Osteoblast (primary cell): ENCODE measurements at regions not wholly inside any gene's neighbourhood (a gene's known extent, or its start where the extent isn't known, plus 50 kb on each side); places are given as distances from the start of the nearest gene placed in this dataset.

Source experiments
- DNase-seq: peaks from one replicate; pipeline ENCODE4 v3.0.0; 2011; ENCODE audit warnings: low spot score, mixed read lengths; ENCODE audit not compliant: insufficient read length; ENCODE audit errors: missing footprints
- H2AFZ ChIP-seq: 2 replicates; pipeline ENCODE4 v1.6.0; 2011; ENCODE audit warnings: mild to moderate bottlenecking, low read length
- H3K27ac ChIP-seq: 2 replicates; pipeline ENCODE4 v1.5.1; 2011; ENCODE audit warnings: mild to moderate bottlenecking, low read depth, low read length, moderate library complexity
- H3K27me3 ChIP-seq: 2 replicates; pipeline ENCODE4 v1.6.0; 2012; ENCODE audit warnings: mild to moderate bottlenecking, control low read depth, inconsistent platforms, low read length, moderate library complexity; ENCODE audit not compliant: insufficient read depth
- H3K36me3 ChIP-seq: 2 replicates; pipeline ENCODE4 v1.5.1; 2011; ENCODE audit warnings: mild to moderate bottlenecking, low read length, control low read depth, moderate library complexity; ENCODE audit not compliant: insufficient read depth
- H3K4me1 ChIP-seq: 2 replicates; pipeline ENCODE4 v1.5.1; 2011; ENCODE audit warnings: mild to moderate bottlenecking, low read length, control low read depth, moderate library complexity; ENCODE audit not compliant: insufficient read depth
- H3K4me2 ChIP-seq: 2 replicates; pipeline ENCODE4 v1.6.0; 2011; ENCODE audit warnings: mild to moderate bottlenecking, low read length; ENCODE audit not compliant: insufficient read depth
- H3K4me3 ChIP-seq: fragments of 200-600 bp; sonication (generic); 3 replicates; pipeline ENCODE4 v1.5.1; 2012; ENCODE audit warnings: mild to moderate bottlenecking, low read length, inconsistent platforms; ENCODE audit not compliant: insufficient read depth
- H3K79me2 ChIP-seq: 2 replicates; pipeline ENCODE4 v1.6.0; 2012; ENCODE audit warnings: mild to moderate bottlenecking, low read length, control low read depth, inconsistent platforms; ENCODE audit not compliant: insufficient read depth
- H3K9me3 ChIP-seq: 2 replicates; pipeline ENCODE4 v1.5.1; 2011; ENCODE audit warnings: low read depth, low read length, control low read depth
- H4K20me1 ChIP-seq: 2 replicates; pipeline ENCODE4 v1.6.0; 2012; ENCODE audit warnings: mild to moderate bottlenecking, low read length, control low read depth; ENCODE audit not compliant: insufficient read depth
- TF ChIP-seq, protein P1 (sequence below): IDR thresholded peaks from 2 replicates; pipeline ENCODE4 v1.5.1; 2011; ENCODE audit warnings: mild to moderate bottlenecking, low read depth, low read length, moderate library complexity; ENCODE audit errors: extremely low read depth

DNA sequence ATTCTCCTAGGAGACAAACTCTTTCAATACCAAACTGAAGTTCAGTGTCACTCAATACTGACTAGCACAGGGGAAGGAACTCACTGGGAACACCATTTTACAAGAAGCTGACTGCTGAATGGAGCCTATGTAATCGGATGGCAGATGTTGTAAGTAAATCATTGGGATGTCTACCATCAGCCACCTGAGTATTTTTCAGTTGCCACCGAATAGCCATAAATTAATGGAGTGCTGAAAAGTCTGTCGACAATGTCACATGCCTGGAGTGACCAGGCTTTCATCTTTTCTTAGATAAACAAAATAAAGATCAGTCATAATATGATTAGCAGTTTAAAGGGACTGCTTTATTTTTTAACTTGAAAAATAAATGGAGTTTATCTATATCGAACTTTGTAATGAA lies 145.9 kb upstream of the SEMA3E start:
- H3K4me2 ChIP-seq, result no peak overlapping the region
- H3K9me3 ChIP-seq, result no peaks in the 10 kb centered on the region
- no peak overlapping the region for H2AFZ ChIP-seq
- no peaks in the 10 kb centered on the region for H4K20me1 ChIP-seq
- H3K27ac ChIP-seq, result no peak overlapping the region
- H3K36me3 ChIP-seq, result no peaks in the 10 kb centered on the region
- DNase-seq, result no peak
- no peaks in the 10 kb centered on the region for H3K79me2 ChIP-seq
- H3K4me3 ChIP-seq, result no peak overlapping the region
- TF ChIP-seq, protein P1, sequence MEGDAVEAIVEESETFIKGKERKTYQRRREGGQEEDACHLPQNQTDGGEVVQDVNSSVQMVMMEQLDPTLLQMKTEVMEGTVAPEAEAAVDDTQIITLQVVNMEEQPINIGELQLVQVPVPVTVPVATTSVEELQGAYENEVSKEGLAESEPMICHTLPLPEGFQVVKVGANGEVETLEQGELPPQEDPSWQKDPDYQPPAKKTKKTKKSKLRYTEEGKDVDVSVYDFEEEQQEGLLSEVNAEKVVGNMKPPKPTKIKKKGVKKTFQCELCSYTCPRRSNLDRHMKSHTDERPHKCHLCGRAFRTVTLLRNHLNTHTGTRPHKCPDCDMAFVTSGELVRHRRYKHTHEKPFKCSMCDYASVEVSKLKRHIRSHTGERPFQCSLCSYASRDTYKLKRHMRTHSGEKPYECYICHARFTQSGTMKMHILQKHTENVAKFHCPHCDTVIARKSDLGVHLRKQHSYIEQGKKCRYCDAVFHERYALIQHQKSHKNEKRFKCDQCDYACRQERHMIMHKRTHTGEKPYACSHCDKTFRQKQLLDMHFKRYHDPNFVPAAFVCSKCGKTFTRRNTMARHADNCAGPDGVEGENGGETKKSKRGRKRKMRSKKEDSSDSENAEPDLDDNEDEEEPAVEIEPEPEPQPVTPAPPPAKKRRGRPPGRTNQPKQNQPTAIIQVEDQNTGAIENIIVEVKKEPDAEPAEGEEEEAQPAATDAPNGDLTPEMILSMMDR, result no peak
- no peaks in the 10 kb centered on the region for H3K27me3 ChIP-seq
- H3K4me1 ChIP-seq, result no peaks in the 10 kb centered on the region

DNA sequence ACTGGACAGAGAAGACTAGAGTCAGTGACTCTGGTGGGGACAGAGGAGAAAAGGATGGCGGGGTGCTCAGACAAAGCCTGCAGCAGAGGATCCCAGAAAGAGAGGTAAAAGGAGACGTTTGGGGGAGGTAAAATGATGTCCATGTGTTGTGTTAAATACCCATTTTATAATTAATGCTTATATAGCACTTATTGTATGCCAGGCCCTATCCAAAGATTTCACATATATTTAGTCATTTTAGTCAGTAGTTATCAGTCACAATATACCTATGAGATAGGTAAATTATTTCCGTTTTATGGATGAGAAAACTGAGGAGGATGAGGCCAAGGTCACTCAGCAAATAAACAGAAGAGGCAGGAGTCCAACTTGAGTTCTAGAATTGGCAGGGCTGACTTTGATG lies 144.6 kb upstream of the SEMA3E start:
- H3K79me2 ChIP-seq, result no peaks in the 10 kb centered on the region
- H3K9me3 ChIP-seq, result no peaks in the 10 kb centered on the region
- H2AFZ ChIP-seq, result no peak overlapping the region
- no peaks in the 10 kb centered on the region for H3K36me3 ChIP-seq
- H3K27me3 ChIP-seq, result no peaks in the 10 kb centered on the region
- no peak overlapping the region for H3K4me2 ChIP-seq
- DNase-seq, result no peak
- H4K20me1 ChIP-seq, result no peaks in the 10 kb centered on the region
- H3K4me3 ChIP-seq, result no peak overlapping the region
- TF ChIP-seq, protein P1, result no peak
- no peaks in the 10 kb centered on the region for H3K4me1 ChIP-seq
- no peak overlapping the region for H3K27ac ChIP-seq

DNA sequence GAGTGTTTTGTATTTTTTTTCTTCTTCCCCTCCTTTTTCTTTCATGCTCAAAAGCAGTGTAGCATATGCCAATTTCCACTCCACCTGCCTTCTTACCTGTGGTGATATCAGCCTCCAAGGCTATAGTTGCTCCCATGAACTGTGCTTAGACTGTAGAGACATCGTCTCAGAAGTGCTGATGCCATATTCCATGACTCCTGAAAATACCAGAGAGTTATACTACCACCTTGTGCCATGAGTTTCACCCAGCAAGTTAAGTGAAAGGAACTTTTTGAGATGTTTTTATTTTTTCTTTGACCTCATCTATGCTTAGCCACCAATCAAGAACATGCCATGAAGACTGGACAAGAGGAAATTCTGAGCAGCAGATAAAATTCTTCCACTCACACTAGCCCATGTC lies 142.8 kb upstream of the SEMA3E start:
- Histone ChIP-seq H3K4me3 (no peak overlapping the region), H3K27me3 (no peaks in the 10 kb centered on the region), H3K9me3 (no peaks in the 10 kb centered on the region), H3K79me2 (no peaks in the 10 kb centered on the region), H3K4me1 (no peaks in the 10 kb centered on the region), H4K20me1 (no peaks in the 10 kb centered on the region), H3K36me3 (no peaks in the 10 kb centered on the region), H3K4me2 (no peak overlapping the region), H3K27ac (no peak overlapping the region), H2AFZ (no peak overlapping the region)
- TF ChIP-seq, protein P1, result no peak
- no peak for DNase-seq

DNA sequence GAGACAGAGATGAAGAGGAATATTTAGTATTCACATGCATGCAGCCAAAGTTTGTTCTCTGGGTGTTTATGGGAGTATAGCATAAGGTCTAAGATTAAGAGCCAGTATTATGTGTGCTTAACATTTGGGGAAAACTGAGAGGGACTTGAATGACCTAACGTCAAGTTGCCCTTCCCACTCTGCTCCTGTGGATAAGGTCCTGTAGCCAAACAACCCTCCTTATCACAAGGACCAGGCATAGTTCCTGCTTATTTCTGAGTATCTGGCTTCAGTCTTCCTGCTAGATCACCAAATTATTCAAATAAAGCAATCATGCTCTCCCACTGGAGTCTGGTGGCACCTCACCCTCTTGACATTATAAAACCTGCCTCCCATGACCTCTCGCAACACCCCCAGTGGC lies 137.9 kb upstream of the SEMA3E start:
- H3K4me3 ChIP-seq, result no peak overlapping the region
- no peaks in the 10 kb centered on the region for H3K36me3 ChIP-seq
- H3K27me3 ChIP-seq, result no peaks in the 10 kb centered on the region
- H3K27ac ChIP-seq, result no peak overlapping the region
- H2AFZ ChIP-seq, result no peak overlapping the region
- H3K4me2 ChIP-seq, result no peak overlapping the region
- no peaks in the 10 kb centered on the region for H3K9me3 ChIP-seq
- TF ChIP-seq, protein P1, result no peak
- DNase-seq, result no peak
- H4K20me1 ChIP-seq, result no peaks in the 10 kb centered on the region
- no peaks in the 10 kb centered on the region for H3K4me1 ChIP-seq
- no peaks in the 10 kb centered on the region for H3K79me2 ChIP-seq
